ENCODE measurements at regions not wholly inside any gene's neighbourhood (a gene's known extent, or its start where the extent isn't known, plus 50 kb on each side); places are given as distances from the start of the nearest gene placed in this dataset.
"Not testable (repeated sequence)": the region's sequence is repeated elsewhere in the genome, so short reads cannot be mapped to it uniquely, and the experiment has no call there.

DNA sequence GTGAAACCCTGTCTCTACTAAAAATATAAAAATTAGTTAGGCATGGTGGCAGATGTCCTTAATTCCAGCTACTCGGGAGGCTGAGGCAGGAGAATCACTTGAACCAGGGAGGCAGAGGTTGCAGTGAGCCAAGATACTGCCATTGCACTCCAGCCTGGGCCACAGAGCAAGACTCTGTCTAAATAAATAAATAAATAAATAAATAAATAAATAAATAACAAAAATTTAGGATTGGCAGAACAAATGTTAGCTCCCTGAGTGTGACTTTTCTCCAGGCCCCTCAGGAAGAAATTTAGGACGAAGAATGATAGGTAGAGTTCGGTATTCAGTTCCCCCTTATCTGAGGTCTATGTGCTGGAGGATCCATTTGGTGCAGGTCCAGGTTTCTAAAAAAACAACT is 181.2 kb downstream of the CD47 start:
- DNase-seq (ENCODE audit: low read depth in 1 of 2, low spot score in 1 of 2): not testable (repeated sequence)

DNA sequence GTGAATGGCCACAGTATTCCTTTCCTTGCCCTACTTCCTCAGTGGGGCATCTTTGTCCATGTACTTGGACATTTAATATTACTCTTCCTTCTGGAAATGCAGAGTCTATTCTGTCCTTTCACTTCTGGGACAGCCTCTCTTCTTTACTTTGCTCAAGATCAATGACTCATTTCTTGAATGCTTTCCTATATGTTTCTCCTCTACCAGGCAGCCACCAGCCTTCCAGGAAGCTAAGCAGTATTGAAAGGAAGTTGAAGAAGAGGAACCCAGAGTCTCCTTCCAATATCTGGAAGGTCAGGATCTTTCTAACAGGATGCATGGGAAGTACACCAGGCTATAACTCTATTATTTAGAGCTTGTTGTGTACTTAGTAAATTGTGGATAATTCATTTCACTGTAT is 182.8 kb downstream of the CD47 start:
- no peak for DNase-seq (ENCODE audit: low read depth in 1 of 2, low spot score in 1 of 2)

DNA sequence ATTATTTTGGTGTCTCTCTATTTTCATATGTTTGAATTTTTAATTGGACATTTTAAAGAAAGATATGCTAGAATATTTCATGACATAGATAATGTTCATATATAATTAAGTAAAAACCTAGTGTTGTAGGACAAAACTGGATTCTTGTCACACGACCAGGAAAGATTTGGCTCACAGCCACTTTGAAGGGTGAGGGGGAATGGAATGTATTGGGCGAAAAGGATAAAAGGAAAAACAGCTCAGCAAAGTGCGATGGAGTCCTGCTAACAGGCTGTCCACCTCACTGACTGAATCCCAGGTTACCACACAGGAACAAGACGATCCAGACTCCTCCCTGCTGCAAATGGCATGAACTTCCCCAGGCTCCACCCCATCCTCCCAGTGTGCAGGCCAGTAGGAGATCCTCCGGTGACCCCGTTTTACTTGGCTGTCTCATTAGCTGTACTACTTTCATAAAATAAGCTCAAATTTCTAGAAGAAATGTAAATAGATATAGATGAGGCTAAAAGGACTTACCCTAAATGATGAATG is 186.2 kb downstream of the CD47 start:
- DNase-seq (ENCODE audit: low read depth in 1 of 2, low spot score in 1 of 2): no peak

DNA sequence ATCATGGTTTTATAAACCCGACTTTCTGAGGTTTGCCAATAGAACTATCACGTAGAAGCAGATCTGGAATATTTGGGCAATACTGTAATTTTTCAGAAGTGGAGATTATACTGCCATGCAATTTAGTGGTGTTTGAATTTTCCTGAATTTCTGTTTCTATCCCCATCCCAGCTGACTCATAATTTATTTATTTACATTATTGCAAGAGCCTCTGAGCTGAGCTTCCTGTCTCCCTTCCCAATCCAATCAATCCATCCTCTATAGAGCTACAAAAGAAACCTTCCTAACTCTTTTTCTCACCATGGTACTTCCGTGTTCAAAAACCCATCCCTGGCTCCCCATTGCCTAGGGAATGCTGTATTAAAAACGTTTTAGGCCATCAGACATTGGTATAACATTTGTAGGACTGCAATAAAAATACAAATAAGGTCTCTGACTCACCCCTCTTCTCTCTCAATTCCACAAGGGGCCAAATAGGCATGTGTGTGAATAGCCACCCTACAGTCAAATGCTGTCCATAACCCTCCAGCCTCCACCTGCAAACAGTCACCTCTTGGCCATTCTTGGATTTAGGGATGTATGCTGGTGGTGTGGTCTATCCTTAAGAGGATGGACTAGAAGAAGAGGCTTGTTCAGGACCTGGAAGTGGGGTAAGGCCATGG is 190.7 kb downstream of the CD47 start:
- DNase-seq (ENCODE audit: low read depth in 1 of 2, low spot score in 1 of 2): no peak

DNA sequence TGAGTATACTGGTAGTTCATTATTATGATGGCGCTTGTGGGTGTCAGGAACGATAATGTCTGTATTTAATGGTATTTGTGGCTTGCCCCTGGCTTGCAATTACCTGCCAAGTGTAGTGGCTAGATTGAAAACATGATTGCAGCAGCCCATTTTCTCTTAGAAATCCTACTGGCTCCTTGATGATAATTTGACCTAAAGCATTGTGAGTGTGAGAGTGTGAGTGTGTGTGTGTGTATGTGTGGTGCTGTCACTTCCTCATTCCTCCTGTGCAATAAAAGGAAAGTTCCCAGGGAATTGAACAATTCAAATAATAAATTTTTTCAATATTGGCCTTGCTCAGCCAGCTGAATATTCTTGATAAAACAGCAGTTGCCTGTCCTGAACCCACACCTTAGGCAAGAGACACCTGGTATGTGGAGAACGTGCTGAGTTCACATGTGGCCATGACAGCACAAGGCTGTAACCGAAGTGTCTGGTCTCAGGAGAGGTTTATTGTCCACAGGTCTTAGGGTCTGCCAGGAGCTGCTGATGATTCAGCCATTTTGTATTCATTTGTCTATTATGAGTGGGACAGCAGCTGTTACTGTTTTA is 193.3 kb downstream of the CD47 start:
- DNase-seq (ENCODE audit: low read depth in 1 of 2, low spot score in 1 of 2): no peak

DNA sequence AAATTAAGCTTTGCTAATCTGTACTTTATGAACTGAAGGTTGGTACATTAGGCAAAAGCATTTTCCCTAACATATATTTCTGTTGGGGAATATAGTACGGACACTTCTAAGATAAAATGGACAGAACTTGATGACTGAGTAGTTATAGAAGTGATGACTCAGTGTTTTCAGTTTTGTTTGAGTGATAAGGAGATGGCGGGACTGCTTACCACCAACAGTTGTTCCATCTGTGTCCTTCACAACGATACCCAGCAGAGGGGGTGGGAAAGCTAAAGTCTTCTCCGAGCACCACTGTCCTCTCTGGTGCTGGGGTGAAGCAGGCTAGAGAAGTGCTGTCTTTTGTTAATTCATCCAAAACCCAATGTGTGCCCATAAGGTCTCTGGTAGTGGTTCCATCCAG is 195.8 kb downstream of the CD47 start:
- DNase-seq (ENCODE audit: low read depth in 1 of 2, low spot score in 1 of 2): no peak

DNA sequence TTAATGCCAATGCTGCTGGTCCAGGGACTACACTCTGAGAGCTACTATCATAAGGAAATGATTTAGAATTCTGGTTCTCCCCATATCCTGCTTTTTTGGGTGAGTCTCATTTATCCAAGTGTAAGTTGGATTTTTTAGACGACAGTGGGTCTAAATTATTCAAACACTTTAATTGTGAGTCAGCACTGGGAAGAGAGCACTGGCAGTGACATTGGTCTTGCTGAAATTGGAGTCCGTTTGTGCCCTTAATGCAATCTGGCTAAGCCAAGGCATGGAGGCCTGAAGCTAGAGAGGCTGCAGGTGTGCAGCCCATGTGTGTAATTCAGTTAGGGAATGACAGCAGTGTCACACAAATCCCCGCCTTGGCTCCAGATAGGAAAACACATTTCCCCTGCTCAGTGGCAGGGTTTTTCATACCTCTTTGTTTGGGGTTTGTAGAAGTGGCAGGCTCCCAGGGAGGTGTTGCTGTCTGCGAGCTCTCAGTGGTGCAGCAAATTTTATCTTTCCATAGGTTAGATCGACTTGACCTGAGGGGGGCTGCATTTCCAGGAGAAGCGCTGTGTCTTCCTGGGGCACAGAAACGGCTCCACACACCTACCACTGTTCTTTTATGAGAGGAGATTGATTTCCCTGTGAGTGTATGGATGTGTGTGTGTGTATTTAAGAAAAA is 197.7 kb downstream of the CD47 start:
- no peak for DNase-seq (ENCODE audit: low read depth in 1 of 2, low spot score in 1 of 2)

DNA sequence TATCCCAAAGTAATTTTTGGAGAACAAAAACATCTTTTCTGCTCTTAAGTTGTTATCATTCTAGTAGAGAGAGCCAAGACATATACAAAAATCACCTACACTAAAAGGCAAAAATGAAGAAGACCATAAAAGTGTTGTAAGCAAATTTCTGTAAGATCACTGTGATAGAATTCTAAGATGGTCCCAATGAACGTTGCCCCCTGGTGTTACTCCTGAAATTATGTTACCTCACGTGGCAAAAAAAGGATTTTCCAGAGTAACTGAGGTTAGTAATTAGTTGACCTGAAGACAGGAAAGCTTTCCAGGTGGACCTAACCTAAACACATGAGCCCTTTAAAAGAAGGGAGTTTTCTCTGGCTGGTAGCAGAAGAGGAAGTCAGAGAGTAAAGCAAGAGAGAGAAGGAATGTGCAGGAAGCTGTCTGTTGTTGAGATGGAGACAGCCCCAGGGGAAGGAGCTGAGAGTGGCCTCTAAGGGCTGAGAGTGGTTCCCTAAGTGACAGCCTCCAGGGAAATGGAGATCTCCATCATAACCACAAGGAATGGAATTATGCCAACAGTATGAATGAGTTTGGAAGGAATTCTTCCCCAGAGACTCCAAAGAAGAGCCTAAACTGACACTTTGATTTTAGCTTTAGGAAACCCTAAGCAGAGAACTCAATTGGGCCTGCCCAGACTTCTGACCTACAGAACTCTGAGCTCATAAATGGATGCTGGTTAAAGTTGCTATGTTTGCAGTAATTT is 205.9 kb downstream of the CD47 start:
- no peak for DNase-seq (ENCODE audit: low read depth in 1 of 2, low spot score in 1 of 2)

DNA sequence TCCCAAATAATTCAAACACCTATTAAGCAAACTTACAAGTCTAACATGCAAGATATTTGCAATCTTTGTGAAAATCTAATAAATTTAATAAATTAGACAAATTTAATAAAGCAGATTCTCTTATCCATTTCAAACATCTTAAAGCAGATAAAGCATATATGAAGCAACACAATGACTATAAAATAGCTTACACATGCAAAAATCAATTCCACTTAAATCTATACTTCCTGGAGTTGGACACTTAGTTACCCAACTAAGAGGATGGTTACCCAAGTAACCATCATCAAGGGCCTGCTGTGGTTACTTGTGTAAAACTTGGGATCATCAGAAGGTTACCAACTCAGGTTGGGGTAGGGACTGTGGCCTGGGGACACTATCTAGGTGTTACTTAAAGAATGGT is 206.8 kb downstream of the CD47 start:
- no peak for DNase-seq (ENCODE audit: low read depth in 1 of 2, low spot score in 1 of 2)

DNA sequence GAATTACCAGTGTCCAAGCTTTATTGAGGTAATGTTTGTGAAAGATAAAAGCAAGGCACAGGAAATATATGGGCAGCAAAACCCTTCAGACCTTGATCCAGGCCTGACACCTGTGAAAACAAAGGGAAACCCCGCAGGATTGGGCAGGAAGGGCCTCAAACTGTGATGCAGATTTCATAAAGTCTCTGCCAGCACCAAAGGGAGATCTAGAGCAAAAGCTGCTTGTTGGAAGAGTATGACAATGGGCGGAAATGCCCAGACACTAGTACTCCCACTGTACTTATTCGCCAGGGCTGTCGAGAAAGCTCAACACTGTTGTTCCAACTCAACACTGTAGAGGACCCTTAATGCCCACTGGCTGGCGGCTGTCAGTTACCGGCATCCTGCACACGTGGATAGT is 207.9 kb downstream of the CD47 start:
- no peak for DNase-seq (ENCODE audit: low read depth in 1 of 2, low spot score in 1 of 2)

DNA sequence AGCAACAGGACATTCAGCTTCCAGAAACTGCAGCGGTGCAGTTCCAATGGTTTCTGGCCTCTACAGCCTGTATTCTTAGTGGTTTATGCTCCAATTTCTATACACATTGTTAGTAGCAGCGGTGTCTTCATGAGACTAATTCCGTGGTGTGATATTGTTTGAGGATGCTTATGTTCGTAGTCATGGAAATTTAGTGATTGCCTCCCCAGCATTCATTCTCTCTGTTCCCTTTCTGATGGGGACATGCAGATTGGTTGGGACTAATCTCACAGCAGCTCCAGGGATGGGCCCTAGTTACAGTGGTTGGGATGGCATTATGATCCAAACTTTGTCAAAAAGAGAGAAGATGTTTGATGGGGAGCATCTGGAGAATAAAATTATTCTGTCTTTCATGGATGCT is 208.6 kb downstream of the CD47 start:
- DNase-seq (ENCODE audit: low read depth in 1 of 2, low spot score in 1 of 2): no peak

DNA sequence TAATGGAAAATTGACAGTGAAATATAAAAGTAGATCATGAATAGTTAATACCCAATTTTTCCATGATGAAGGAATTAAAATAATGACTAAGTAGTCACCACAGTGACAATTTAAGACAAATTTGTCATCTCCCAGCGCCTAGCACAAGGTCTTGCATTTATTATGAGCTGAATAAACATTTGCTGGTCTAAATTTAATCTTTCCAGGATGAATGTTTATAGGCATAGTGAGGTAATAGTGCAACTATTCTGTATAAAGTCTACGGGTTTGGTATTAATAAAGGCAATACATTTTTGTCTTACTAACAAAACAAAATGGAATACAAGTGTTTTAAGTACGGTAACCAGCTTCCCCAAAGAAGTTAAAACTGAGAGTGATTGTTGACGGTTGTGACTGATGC is 209.3 kb downstream of the CD47 start:
- no peak for DNase-seq (ENCODE audit: low read depth in 1 of 2, low spot score in 1 of 2)

DNA sequence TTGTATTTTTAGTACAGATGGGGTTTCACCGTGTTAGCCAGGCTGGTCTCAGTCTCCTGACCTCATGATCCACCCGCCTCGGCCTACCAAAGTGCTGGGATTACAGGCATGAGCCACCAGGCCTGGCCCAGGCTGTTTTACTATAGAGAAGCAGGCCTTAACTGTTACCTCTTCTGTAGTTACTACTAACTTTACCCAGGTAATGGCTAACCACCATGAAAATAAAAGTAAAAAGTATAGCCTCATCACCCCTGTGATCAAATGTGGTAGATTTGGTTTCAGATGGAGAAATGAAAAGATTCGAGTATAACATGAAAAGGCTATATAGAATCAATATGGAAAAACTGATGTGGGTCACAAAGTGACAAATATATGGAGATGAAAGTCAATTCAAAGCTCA is 210.1 kb downstream of the CD47 start:
- no peak for DNase-seq (ENCODE audit: low read depth in 1 of 2, low spot score in 1 of 2)

DNA sequence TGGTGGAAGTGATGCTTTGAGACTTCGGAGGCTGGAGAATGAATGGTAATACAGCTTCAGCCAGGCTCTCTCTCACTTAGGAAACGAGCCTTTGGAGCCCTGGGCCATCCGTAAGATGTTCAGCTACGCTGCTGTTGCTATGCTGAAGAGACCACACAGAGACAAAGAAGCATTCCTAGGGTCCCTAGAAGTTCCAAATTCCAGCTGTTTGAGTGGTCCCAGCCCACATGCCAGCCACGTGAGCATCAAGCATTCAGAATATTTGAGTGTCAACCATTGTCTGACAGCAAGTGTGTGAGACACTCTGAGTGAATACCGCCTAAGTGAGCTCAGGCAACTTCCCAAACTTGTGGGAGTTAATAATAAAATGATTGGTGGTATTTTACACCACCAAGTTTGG is 212.9 kb downstream of the CD47 start:
- DNase-seq (ENCODE audit: low read depth in 1 of 2, low spot score in 1 of 2): no peak

DNA sequence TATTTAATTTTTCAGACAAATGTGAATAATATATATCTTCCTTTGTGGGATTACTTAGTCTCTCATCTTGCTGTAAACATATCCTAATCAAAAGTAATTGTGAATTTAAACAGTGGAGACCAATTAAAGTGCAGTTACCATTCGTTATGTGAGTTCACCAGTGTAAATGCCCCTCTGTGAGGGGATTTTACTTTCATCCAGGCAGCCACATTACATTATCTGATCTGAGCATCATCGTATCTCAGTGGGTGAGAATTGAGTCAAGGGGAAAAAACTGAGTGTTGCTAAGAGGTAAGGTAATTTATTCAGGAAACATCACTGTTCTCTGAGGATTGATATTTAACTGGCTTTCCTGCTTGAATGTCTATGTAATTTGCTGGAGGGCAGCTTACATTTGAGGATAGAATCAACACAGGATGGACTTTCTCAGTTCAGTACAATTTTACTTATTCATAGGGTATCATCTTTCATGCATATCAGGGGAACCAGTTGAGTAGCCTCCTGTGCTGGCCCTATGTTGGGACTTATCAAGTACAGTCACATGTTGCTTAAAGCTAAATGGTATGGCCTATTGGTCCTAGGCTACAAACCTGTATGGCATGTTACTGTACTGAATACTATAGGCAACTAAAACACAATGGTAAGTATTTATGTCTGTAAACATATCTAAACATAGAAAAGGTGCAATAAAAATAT is 219.7 kb downstream of the CD47 start:
- no peak for DNase-seq (ENCODE audit: low read depth in 1 of 2, low spot score in 1 of 2)

DNA sequence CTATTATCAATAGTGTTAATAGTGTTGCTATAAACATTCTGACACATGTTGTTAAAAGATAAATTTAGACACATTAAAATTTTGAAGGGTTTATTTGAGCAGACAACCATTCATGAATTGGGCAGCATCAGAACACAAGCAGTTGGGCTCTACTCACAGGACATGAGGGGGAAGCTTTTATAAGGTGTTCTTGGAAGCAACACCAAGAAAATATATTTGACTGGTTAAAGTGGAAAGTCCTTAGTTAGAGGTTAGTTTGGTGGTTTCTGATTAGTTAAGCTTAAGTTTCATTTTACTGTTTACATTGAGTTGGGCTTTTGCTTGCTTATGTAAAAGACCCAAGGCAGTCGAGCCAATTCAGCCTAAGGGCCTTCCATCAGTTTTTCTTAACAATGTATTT is 220.7 kb downstream of the CD47 start:
- DNase-seq (ENCODE audit: low read depth in 1 of 2, low spot score in 1 of 2): no peak

DNA sequence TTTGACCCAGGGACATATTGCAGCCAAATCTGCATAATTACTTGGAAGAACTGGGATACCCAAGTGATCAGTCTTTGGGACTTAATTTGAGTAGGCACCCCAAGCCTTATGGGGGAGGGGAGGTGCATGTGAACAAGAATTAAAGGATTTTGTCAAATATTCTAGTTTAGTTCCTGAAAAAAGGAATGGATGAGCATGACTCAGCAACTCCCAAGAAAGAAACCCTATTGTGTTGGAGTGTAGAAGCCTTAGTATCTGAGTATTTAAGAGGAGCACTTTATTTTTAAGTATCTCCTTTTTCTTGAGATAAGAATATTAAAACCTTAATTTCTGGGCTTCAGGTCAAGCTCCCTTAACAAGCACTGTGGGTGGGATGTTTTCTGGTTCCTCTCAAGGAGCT is 222.4 kb downstream of the CD47 start:
- no peak for DNase-seq (ENCODE audit: low read depth in 1 of 2, low spot score in 1 of 2)

DNA sequence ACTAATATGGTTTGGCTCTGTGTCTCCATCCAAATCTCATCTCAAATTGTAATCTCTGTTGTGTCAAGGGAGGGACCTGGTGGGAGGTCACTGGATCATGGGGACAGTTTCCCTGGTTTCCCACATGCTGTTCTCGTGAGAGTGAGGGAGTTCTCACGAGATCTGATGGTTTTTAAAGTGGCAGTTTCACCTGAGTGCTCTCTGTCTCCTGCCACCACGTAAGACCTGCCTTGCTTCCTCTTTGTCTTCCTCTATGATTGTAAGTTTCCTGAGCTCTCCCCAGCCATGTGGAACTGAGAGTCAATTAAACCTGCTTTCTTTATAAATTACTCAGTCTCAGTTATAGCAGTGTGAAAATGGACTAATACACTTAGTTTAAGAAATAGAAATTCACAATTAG is 228.9 kb downstream of the CD47 start:
- DNase-seq (ENCODE audit: low read depth in 1 of 2, low spot score in 1 of 2): no peak

DNA sequence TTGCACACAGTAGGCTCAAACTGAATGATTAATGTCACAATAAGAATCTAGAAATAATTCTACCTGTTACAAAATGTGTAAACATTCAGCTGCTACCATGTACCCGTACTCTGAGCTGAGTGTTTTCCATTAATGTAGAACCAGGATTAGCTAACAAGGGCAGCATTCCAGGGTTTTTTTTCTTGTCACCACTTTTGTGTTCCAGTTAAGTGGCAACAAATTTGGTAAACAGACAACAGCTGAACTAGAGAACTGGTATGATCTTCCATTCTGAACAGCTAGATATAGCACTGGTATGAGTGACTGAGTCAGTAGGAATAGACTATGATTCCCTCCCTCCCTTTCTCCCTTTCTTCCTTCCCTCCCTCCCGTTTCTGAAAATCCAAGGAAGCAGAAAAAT is 229.4 kb downstream of the CD47 start:
- DNase-seq (ENCODE audit: low read depth in 1 of 2, low spot score in 1 of 2): no peak
